ENCODE measurements at regions not wholly inside any gene's neighbourhood (a gene's known extent, or its start where the extent isn't known, plus 50 kb on each side); places are given as distances from the start of the nearest gene placed in this dataset.

- Histone ChIP-seq H3K9ac (ENCODE audit: low read depth, low read length, poor library complexity) (no peak overlapping the region), H3K4me1 (ENCODE audit: control insufficient read depth in 2 of 2, insufficient read depth in 1 of 2, low read depth in 1 of 2, low read length in 2 of 2) (peaks cover 0 to 17% of the 10 kb centered on the region in 2 donors), H3K9me3 (replicated peaks in 1 of 2; ENCODE audit: control insufficient read depth in 2 of 2, insufficient read depth in 1 of 2, low read depth in 1 of 2, low read length in 2 of 2) (no peaks in the 10 kb centered on the region), H3K4ac (ENCODE audit: low read length) (no peak overlapping the region), H3K18ac (ENCODE audit: low read length) (no peak overlapping the region), H2AK5ac (ENCODE audit: low read depth, low read length) (no peak overlapping the region), H3K27me3 (ENCODE audit: control insufficient read depth in 3 of 3, insufficient read depth in 3 of 3, low read depth in 1 of 3, low read length in 3 of 3) (no peaks in the 10 kb centered on the region), H2AFZ (ENCODE audit: low read length) (peak overlapping the region; percentile 76), H2BK15ac (ENCODE audit: low read length) (no peak overlapping the region), H2BK5ac (ENCODE audit: low read length) (no peak overlapping the region), H3K23ac (ENCODE audit: low read depth, low read length, poor library complexity) (no peak overlapping the region), H2BK12ac (ENCODE audit: low read length) (no peak overlapping the region), H3K36me3 (replicated peaks in 1 of 2; ENCODE audit: control insufficient read depth in 2 of 2, insufficient read depth in 2 of 2, low read length in 2 of 2) (peaks cover 0 to 2% of the 10 kb centered on the region in 2 donors), H4K8ac (ENCODE audit: low read depth, low read length) (no peak overlapping the region), H3K4me3 (ENCODE audit: low read length in 2 of 2) (no peak overlapping the region), H2BK120ac (ENCODE audit: low read depth, low read length) (no peak overlapping the region), H4K91ac (ENCODE audit: low read depth, low read length, poor library complexity) (no peak overlapping the region), H3K4me2 (ENCODE audit: insufficient read depth, low read length, poor library complexity, severe bottlenecking) (no peak overlapping the region), H3K14ac (ENCODE audit: low read length) (no peak overlapping the region), H3K79me1 (ENCODE audit: low read depth, low read length) (no peaks in the 10 kb centered on the region), H3K27ac (replicated peaks; ENCODE audit: low read length) (no peak overlapping the region)
- no peak for DNase-seq (ENCODE audit: low spot score)
- no CpG with 5 or more reads among the region's 4 CpGs for WGBS, 2 donors (ENCODE audit: extremely low coverage in 2 of 2, insufficient read length in 2 of 2, insufficient replicate concordance in 1 of 2)
These were observed 799.1 kb upstream of the SPRY2 start for GRCh38 chr13:81139987-81140386.

DNA sequence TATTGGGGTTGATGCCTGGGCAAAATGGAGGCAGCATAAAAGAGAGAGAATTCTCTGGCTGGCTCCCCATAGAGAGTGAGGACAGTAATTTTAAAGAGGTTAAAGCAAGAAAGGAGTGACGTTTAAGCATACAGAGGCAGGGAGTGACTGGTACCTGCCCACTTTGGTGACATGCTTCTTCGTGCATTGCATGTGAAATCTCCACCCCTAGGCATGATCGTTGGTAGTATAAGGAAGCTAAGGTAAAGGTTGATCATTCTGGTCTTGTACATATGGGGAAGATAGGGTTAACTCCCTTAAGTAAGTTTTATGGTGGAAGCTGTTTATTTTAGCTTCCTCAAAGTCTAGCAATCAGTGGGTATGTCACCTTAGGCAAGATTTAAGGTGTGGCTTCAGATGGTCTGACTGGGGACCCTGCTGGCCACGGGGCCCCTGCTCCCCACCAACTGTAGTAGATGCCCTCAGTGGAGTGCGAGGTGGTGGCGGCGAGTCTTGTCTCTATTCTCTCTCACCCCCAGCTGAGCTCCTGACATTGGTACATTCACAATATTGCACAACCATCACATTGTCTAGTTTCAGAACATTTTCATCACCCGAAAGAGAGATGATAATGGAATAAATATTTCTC is 797.5 kb upstream of the SPRY2 start:
- no peak overlapping the region for H2BK12ac ChIP-seq (ENCODE audit: low read length)
- H3K4me1 ChIP-seq (ENCODE audit: control insufficient read depth in 2 of 2, insufficient read depth in 1 of 2, low read depth in 1 of 2, low read length in 2 of 2) = peaks cover 0 to 17% of the 10 kb centered on the region in 2 donors
- H3K4me2 ChIP-seq (ENCODE audit: insufficient read depth, low read length, poor library complexity, severe bottlenecking) = no peak overlapping the region
- H2BK120ac ChIP-seq (ENCODE audit: low read depth, low read length) = no peak overlapping the region
- no peak overlapping the region for H4K91ac ChIP-seq (ENCODE audit: low read depth, low read length, poor library complexity)
- no peak overlapping the region for H3K4ac ChIP-seq (ENCODE audit: low read length)
- no peak overlapping the region for H4K8ac ChIP-seq (ENCODE audit: low read depth, low read length)
- H3K36me3 ChIP-seq (replicated peaks in 1 of 2; ENCODE audit: control insufficient read depth in 2 of 2, insufficient read depth in 2 of 2, low read length in 2 of 2) = peaks cover 0 to 2% of the 10 kb centered on the region in 2 donors
- DNase-seq (ENCODE audit: low spot score) = no peak
- H2AK5ac ChIP-seq (ENCODE audit: low read depth, low read length) = no peak overlapping the region
- peak overlapping the region; percentile 78 for H2AFZ ChIP-seq (ENCODE audit: low read length)
- no peak overlapping the region for H3K9ac ChIP-seq (ENCODE audit: low read depth, low read length, poor library complexity)
- no peaks in the 10 kb centered on the region for H3K79me1 ChIP-seq (ENCODE audit: low read depth, low read length)
- H3K23ac ChIP-seq (ENCODE audit: low read depth, low read length, poor library complexity) = no peak overlapping the region
- H3K9me3 ChIP-seq (replicated peaks in 1 of 2; ENCODE audit: control insufficient read depth in 2 of 2, insufficient read depth in 1 of 2, low read depth in 1 of 2, low read length in 2 of 2) = no peaks in the 10 kb centered on the region
- H3K27ac ChIP-seq (replicated peaks; ENCODE audit: low read length) = no peak overlapping the region
- H3K4me3 ChIP-seq (ENCODE audit: low read length in 2 of 2) = no peak overlapping the region
- no CpG with 5 or more reads among the region's 8 CpGs for WGBS, 2 donors (ENCODE audit: extremely low coverage in 2 of 2, insufficient read length in 2 of 2, insufficient replicate concordance in 1 of 2)
- no peaks in the 10 kb centered on the region for H3K27me3 ChIP-seq (ENCODE audit: control insufficient read depth in 3 of 3, insufficient read depth in 3 of 3, low read depth in 1 of 3, low read length in 3 of 3)
- H3K14ac ChIP-seq (ENCODE audit: low read length) = no peak overlapping the region
- peak overlapping the region; percentile 57 for H3K18ac ChIP-seq (ENCODE audit: low read length)
- H2BK5ac ChIP-seq (ENCODE audit: low read length) = no peak overlapping the region
- no peak overlapping the region for H2BK15ac ChIP-seq (ENCODE audit: low read length)

DNA sequence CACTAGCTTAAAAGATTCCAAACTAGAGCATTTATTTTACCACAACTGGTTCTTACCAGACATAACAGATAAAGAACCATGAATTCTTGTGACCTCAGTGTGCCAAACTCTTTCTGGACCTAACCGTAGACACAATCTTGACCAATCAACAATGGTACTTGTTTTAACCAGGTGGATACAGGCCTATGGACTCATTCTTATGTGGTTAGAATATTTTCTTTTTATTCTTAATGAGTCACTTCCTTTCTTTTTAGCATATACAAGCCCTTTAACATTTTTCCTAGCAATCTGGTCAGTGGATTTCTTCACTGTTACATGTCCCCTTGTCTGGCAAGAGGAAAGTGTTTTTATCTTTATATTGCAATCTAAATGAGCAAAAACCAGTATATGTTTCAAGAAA is 792.1 kb upstream of the SPRY2 start:
- H3K36me3 ChIP-seq (replicated peaks in 1 of 2; ENCODE audit: control insufficient read depth in 2 of 2, insufficient read depth in 2 of 2, low read length in 2 of 2) = no peaks in the 10 kb centered on the region

DNA sequence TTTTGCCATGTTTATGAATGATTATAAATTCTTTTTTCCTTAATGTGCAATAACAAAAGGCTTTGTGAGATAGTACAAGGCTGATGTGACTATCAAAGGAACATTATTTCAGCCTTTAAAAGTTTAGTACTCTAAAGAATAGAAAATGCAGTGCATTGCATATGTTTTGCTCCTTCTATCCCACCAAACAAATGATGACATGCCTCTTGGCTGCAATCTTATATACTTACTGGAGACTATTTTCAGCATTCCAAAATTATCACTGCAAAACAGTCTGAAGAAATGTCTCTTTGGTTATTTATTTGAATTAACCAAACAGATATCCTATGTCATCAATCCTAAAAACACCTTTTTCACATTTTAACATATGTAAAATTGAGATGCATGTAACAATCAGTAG is 776.5 kb upstream of the SPRY2 start:
- Histone ChIP-seq H3K79me1 (ENCODE audit: low read depth, low read length) (no peaks in the 10 kb centered on the region), H3K9ac (ENCODE audit: low read depth, low read length, poor library complexity) (no peak overlapping the region), H3K14ac (ENCODE audit: low read length) (no peak overlapping the region), H2AK5ac (ENCODE audit: low read depth, low read length) (no peak overlapping the region), H2BK5ac (ENCODE audit: low read length) (no peak overlapping the region), H3K4ac (ENCODE audit: low read length) (no peak overlapping the region), H3K9me3 (replicated peaks in 1 of 2; ENCODE audit: control insufficient read depth in 2 of 2, insufficient read depth in 1 of 2, low read depth in 1 of 2, low read length in 2 of 2) (peaks cover 0 to 1% of the 10 kb centered on the region in 2 donors), H2AFZ (ENCODE audit: low read length) (no peak overlapping the region), H3K27me3 (ENCODE audit: control insufficient read depth in 3 of 3, insufficient read depth in 3 of 3, low read depth in 1 of 3, low read length in 3 of 3) (no peaks in the 10 kb centered on the region), H3K4me1 (ENCODE audit: control insufficient read depth in 2 of 2, insufficient read depth in 1 of 2, low read depth in 1 of 2, low read length in 2 of 2) (no peaks in the 10 kb centered on the region), H4K8ac (ENCODE audit: low read depth, low read length) (no peak overlapping the region), H3K36me3 (replicated peaks in 1 of 2; ENCODE audit: control insufficient read depth in 2 of 2, insufficient read depth in 2 of 2, low read length in 2 of 2) (no peaks in the 10 kb centered on the region), H3K4me2 (ENCODE audit: insufficient read depth, low read length, poor library complexity, severe bottlenecking) (no peak overlapping the region), H3K23ac (ENCODE audit: low read depth, low read length, poor library complexity) (no peak overlapping the region), H3K27ac (replicated peaks; ENCODE audit: low read length) (no peak overlapping the region), H3K4me3 (ENCODE audit: low read length in 2 of 2) (no peak overlapping the region), H3K18ac (ENCODE audit: low read length) (no peak overlapping the region), H2BK120ac (ENCODE audit: low read depth, low read length) (no peak overlapping the region), H2BK15ac (ENCODE audit: low read length) (no peak overlapping the region), H2BK12ac (ENCODE audit: low read length) (no peak overlapping the region), H4K91ac (ENCODE audit: low read depth, low read length, poor library complexity) (no peak overlapping the region)
- DNase-seq (ENCODE audit: low spot score) = no peak

More for the DNA sequence above, 792.1 kb upstream of the SPRY2 start:
- Histone ChIP-seq H4K8ac (ENCODE audit: low read depth, low read length) (no peak overlapping the region), H3K14ac (ENCODE audit: low read length) (no peak overlapping the region), H2AK5ac (ENCODE audit: low read depth, low read length) (no peak overlapping the region), H3K23ac (ENCODE audit: low read depth, low read length, poor library complexity) (no peak overlapping the region), H2BK5ac (ENCODE audit: low read length) (no peak overlapping the region), H2BK120ac (ENCODE audit: low read depth, low read length) (no peak overlapping the region), H3K79me1 (ENCODE audit: low read depth, low read length) (no peaks in the 10 kb centered on the region), H3K4me3 (ENCODE audit: low read length in 2 of 2) (no peak overlapping the region), H2BK12ac (ENCODE audit: low read length) (no peak overlapping the region), H3K27me3 (ENCODE audit: control insufficient read depth in 3 of 3, insufficient read depth in 3 of 3, low read depth in 1 of 3, low read length in 3 of 3) (no peaks in the 10 kb centered on the region), H3K9me3 (replicated peaks in 1 of 2; ENCODE audit: control insufficient read depth in 2 of 2, insufficient read depth in 1 of 2, low read depth in 1 of 2, low read length in 2 of 2) (peaks cover 0 to 7% of the 10 kb centered on the region in 2 donors), H4K91ac (ENCODE audit: low read depth, low read length, poor library complexity) (no peak overlapping the region), H2BK15ac (ENCODE audit: low read length) (no peak overlapping the region), H3K4ac (ENCODE audit: low read length) (no peak overlapping the region), H3K18ac (ENCODE audit: low read length) (no peak overlapping the region), H2AFZ (ENCODE audit: low read length) (no peak overlapping the region), H3K4me1 (ENCODE audit: control insufficient read depth in 2 of 2, insufficient read depth in 1 of 2, low read depth in 1 of 2, low read length in 2 of 2) (peaks cover 0 to 5% of the 10 kb centered on the region in 2 donors), H3K4me2 (ENCODE audit: insufficient read depth, low read length, poor library complexity, severe bottlenecking) (no peak overlapping the region), H3K9ac (ENCODE audit: low read depth, low read length, poor library complexity) (no peak overlapping the region), H3K27ac (replicated peaks; ENCODE audit: low read length) (no peak overlapping the region)
- WGBS, 2 donors (ENCODE audit: extremely low coverage in 2 of 2, insufficient read length in 2 of 2, insufficient replicate concordance in 1 of 2) = no CpG with 5 or more reads among the region's 1 CpG
- DNase-seq (ENCODE audit: low spot score) = no peak

Data from neuronal stem cell (in vitro differentiated cells).